ENCODE measurements at regions not wholly inside any gene's neighbourhood (a gene's known extent, or its start where the extent isn't known, plus 50 kb on each side); places are given as distances from the start of the nearest gene placed in this dataset.
A peak's percentile ranks its signal among the peaks of the same experiment; 100 is the strongest.

GRCh38 chr20:24382743-24383142 lies 86.7 kb upstream of the SYNDIG1 start:
- in situ Hi-C loops (cut with HindIII; ENCODE audit: low pct_ligation_motif_present, low sequenced_read_pairs), result no loop called here
- no peak for DNase-seq
- TF ChIP-seq, protein P1, sequence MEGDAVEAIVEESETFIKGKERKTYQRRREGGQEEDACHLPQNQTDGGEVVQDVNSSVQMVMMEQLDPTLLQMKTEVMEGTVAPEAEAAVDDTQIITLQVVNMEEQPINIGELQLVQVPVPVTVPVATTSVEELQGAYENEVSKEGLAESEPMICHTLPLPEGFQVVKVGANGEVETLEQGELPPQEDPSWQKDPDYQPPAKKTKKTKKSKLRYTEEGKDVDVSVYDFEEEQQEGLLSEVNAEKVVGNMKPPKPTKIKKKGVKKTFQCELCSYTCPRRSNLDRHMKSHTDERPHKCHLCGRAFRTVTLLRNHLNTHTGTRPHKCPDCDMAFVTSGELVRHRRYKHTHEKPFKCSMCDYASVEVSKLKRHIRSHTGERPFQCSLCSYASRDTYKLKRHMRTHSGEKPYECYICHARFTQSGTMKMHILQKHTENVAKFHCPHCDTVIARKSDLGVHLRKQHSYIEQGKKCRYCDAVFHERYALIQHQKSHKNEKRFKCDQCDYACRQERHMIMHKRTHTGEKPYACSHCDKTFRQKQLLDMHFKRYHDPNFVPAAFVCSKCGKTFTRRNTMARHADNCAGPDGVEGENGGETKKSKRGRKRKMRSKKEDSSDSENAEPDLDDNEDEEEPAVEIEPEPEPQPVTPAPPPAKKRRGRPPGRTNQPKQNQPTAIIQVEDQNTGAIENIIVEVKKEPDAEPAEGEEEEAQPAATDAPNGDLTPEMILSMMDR (IDR thresholded peaks at IDR 0.05; ENCODE audit: low read depth, low read length, missing control alignments), result no peak
- H3K4me3 ChIP-seq (ENCODE audit: low read depth, low read length), result no peak overlapping the region
- H3K27ac ChIP-seq, result no peak overlapping the region
- no peaks in the 10 kb centered on the region for H3K27me3 ChIP-seq (replicated peaks)
- no peaks in the 10 kb centered on the region for H3K36me3 ChIP-seq (replicated peaks)

DNA sequence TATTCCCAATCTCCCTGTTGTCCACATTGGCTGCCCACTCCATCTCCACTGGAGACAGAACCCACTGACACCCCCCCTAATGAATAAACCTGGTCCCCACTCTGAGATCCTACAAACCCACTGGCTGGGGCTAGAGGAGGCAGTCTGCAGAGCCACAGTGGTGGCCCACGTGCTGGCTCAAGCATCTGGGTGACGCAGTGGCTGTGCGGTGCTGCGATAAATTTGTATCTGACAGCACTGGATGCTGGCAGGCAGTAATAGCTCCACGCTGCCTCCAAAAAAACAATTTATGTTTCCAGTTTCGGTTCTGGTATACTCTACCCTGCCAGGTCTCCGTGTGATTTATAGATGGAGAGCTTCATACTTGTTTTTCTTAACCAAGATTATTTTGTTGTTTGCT lies 87.1 kb upstream of the SYNDIG1 start:
- DNase-seq, result no peak
- in situ Hi-C loops (cut with HindIII; ENCODE audit: low pct_ligation_motif_present, low sequenced_read_pairs), result no loop called here
- TF ChIP-seq, protein P1 (IDR thresholded peaks at IDR 0.05; ENCODE audit: low read depth, low read length, missing control alignments), result no peak
- Histone ChIP-seq H3K27me3 (replicated peaks) (no peaks in the 10 kb centered on the region), H3K36me3 (replicated peaks) (no peaks in the 10 kb centered on the region), H3K27ac (no peak overlapping the region), H3K4me3 (ENCODE audit: low read depth, low read length) (no peak overlapping the region)

- Histone ChIP-seq H3K36me3 (replicated peaks) (no peaks in the 10 kb centered on the region), H3K4me3 (ENCODE audit: low read depth, low read length) (no peak overlapping the region), H3K27me3 (replicated peaks) (no peaks in the 10 kb centered on the region), H3K27ac (no peak overlapping the region)
- DNase-seq, result no peak
- TF ChIP-seq, protein P1 (IDR thresholded peaks at IDR 0.05; ENCODE audit: low read depth, low read length, missing control alignments), result no peak
- in situ Hi-C loops (cut with HindIII; ENCODE audit: low pct_ligation_motif_present, low sequenced_read_pairs), result no loop called here
These were observed 87.5 kb upstream of the SYNDIG1 start for GRCh38 chr20:24381886-24382285.

DNA sequence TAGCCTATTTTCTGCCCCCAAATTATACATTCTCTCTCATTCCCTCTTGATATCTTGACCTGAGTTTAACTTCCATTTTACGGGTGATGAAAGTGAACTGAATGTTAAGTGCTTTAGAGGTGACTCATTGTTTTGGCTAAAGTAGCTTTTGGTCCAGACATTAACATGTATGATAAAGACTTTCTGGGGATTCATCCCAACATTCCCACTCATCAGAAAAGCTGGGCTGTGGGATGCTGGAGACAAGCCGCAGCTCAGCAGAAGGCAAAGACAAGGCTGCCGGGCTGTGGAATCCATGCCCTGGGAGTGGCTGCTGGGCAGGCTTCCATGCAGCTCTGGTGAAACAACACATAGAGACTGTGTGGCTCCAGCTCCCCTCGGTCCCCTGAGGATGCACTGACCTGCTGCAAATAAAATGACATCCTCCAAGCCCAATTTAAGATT lies 89.9 kb upstream of the SYNDIG1 start:
- Histone ChIP-seq H3K36me3 (replicated peaks) (no peaks in the 10 kb centered on the region), H3K27ac (no peak overlapping the region), H3K4me3 (ENCODE audit: low read depth, low read length) (no peak overlapping the region), H3K27me3 (replicated peaks) (no peaks in the 10 kb centered on the region)
- in situ Hi-C loops (cut with HindIII; ENCODE audit: low pct_ligation_motif_present, low sequenced_read_pairs), result no loop called here
- peak; percentile 1 for DNase-seq
- TF ChIP-seq, protein P1 (IDR thresholded peaks at IDR 0.05; ENCODE audit: low read depth, low read length, missing control alignments), result no peak

- in situ Hi-C loops (cut with HindIII; ENCODE audit: low pct_ligation_motif_present, low sequenced_read_pairs), result no loop called here
- H3K27ac ChIP-seq, result no peak overlapping the region
- no peak for DNase-seq
- H3K36me3 ChIP-seq (replicated peaks), result no peaks in the 10 kb centered on the region
- no peak overlapping the region for H3K4me3 ChIP-seq (ENCODE audit: low read depth, low read length)
- H3K27me3 ChIP-seq (replicated peaks), result no peaks in the 10 kb centered on the region
- TF ChIP-seq, protein P1 (IDR thresholded peaks at IDR 0.05; ENCODE audit: low read depth, low read length, missing control alignments), result no peak
These were observed 90.6 kb upstream of the SYNDIG1 start for GRCh38 chr20:24378661-24379483.

Measured in brain microvascular endothelial cell (primary cell).